ENCODE measurements at regions not wholly inside any gene's neighbourhood (a gene's known extent, or its start where the extent isn't known, plus 50 kb on each side); places are given as distances from the start of the nearest gene placed in this dataset.

DNA sequence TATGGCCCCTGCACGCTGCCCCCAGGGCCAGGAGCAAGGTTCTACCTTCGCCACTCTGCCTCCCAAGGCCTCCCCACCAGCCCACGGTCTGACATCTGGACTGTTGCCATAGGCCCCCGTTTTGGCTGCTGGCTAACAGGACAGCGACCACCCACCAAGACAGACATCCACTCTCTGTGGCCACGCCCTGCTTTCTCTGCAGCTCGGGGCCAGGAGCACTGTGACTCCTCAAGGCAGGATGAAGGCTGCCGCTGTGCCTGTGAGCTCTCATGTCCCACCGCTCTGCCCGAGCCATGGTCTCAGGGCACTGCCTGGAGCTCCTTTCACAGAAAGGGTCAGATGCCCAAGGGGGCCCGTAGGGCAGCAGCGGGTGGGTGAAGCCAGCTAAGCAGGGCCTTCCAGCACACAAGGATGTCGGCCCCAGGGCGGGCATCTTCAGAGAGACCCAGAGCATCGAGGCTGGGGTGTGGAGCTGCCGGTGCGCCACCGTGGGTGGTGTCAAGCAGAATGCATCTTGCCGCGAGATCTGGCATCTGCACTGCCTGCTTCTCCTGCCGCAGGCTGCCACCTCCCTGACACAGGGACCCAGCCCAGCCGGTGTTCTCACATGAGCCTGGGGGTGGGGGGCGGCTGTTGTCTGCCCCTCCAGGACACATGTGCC, 92.2 kb upstream of the ADAMTS2 start:
- no TSS peak for BruUV-seq (replicated peaks)
- no peaks in the 10 kb centered on the region for H3K4me1 ChIP-seq
- no peaks in the 10 kb centered on the region for H3K36me3 ChIP-seq (ENCODE audit: control insufficient read depth, insufficient read depth, low read length)
- POLR2A ChIA-PET, result no interaction called here
- no peaks in the 10 kb centered on the region for H3K9me3 ChIP-seq
- no peaks in the 10 kb centered on the region for H3K27me3 Mint-ChIP-seq (ENCODE audit: insufficient read depth, unreplicated experiment)
- H3K4me3 ChIP-seq (ENCODE audit: low read depth, low read length), result no peak overlapping the region
- H3K9me3 Mint-ChIP-seq (ENCODE audit: unreplicated experiment), result peaks cover 10% of the 10 kb centered on the region
- no peaks in the 10 kb centered on the region for H3K36me3 Mint-ChIP-seq (ENCODE audit: insufficient read depth, unreplicated experiment)
- H3K27me3 ChIP-seq (replicated peaks; ENCODE audit: control insufficient read depth, insufficient read depth, low read length), result no peaks in the 10 kb centered on the region
- intact Hi-C loops (cut with micrococcal nuclease; ENCODE audit: unreplicated experiment), result no loop called here
- DNase-seq, result no peak
- H3K4me1 Mint-ChIP-seq (ENCODE audit: low read depth, unreplicated experiment), result no peaks in the 10 kb centered on the region
- no peak overlapping the region for H3K4me3 Mint-ChIP-seq (ENCODE audit: unreplicated experiment)
- TF ChIP-seq, protein P1, sequence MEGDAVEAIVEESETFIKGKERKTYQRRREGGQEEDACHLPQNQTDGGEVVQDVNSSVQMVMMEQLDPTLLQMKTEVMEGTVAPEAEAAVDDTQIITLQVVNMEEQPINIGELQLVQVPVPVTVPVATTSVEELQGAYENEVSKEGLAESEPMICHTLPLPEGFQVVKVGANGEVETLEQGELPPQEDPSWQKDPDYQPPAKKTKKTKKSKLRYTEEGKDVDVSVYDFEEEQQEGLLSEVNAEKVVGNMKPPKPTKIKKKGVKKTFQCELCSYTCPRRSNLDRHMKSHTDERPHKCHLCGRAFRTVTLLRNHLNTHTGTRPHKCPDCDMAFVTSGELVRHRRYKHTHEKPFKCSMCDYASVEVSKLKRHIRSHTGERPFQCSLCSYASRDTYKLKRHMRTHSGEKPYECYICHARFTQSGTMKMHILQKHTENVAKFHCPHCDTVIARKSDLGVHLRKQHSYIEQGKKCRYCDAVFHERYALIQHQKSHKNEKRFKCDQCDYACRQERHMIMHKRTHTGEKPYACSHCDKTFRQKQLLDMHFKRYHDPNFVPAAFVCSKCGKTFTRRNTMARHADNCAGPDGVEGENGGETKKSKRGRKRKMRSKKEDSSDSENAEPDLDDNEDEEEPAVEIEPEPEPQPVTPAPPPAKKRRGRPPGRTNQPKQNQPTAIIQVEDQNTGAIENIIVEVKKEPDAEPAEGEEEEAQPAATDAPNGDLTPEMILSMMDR (IDR thresholded peaks at IDR 0.05; ENCODE audit: insufficient read depth in 1 of 2, low read depth in 1 of 2, low read length in 1 of 2, severe bottlenecking in 1 of 2, unreplicated experiment in 1 of 2), result no peak
- no peak overlapping the region for H3K27ac Mint-ChIP-seq (ENCODE audit: unreplicated experiment)
- CTCF ChIA-PET, result no interaction called here

DNA sequence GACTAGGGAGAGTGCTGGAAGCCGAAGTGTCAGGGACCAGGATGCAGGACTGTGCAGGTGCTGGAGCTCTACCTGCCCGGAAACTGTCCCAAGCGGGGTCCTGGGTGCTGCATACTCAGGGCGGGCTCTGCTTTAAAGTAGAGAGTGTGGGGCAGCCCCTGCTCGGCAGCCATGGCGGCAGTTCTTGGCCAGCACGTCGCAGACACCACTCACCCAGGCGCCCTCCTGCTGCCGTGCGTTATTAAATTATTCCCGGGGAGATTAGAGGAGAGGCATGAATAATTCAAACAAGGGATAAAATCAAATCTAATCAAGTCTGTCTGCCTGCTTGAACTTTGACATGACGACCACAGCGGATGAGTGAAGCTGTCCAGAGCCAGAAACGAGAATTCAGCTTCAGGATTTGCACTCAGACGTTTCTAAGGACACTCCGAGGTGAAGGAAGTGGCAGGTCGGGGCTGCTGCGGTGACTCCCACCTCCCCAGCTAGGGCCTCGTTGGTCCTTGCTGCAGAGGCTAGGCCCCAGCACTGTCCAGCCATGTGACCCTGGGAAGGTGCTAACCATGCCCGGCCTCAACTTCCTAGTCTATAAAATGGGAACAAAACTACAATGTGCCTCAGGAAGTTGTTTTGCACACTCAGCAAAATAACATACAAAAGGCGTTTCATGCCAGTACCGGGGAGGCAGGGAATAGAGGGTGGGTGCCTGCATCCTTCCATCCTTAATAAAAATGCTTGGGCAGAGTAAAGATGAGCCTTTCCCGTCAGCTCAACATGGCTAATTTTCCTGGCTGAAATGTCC, 91.3 kb upstream of the ADAMTS2 start:
- H3K4me1 ChIP-seq, result no peaks in the 10 kb centered on the region
- CTCF ChIA-PET, result no interaction called here
- no peak for DNase-seq

DNA sequence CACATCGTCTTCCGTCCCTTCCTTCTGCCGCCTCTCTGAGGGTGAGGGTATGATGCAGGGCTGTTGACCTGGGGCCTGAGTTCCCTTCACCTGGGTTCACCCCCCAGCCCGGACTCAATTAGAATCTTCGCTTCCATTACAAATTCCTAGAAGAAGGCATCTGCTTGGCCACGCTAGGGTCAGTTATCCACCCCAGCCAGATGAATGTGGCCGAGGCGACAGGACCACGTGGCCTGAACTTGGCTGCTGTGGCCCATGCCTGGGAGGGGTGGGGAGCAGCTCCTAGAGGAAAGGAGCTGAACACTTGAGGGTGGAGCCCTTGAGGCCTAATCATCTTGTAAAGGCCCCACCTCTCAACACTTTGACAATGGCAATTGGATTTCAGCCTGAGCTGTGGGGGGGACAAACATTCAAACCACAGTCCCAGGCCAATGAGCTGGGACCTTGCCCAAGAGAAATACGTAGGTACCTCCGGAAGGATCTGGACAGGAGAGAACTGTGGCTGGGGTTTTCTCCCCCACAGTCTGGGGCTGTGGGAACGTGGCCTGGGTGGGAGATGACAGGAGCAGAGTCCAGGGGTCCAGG, 90.6 kb upstream of the ADAMTS2 start:
- Mint-ChIP-seq H3K9me3 (ENCODE audit: unreplicated experiment) (no peaks in the 10 kb centered on the region), H3K4me3 (ENCODE audit: unreplicated experiment) (no peak overlapping the region), H3K4me1 (ENCODE audit: low read depth, unreplicated experiment) (no peaks in the 10 kb centered on the region), H3K27me3 (ENCODE audit: insufficient read depth, unreplicated experiment) (no peaks in the 10 kb centered on the region), H3K36me3 (ENCODE audit: insufficient read depth, unreplicated experiment) (no peaks in the 10 kb centered on the region), H3K27ac (ENCODE audit: unreplicated experiment) (no peak overlapping the region)
- Histone ChIP-seq H3K9me3 (no peaks in the 10 kb centered on the region), H3K4me1 (no peaks in the 10 kb centered on the region), H3K36me3 (ENCODE audit: control insufficient read depth, insufficient read depth, low read length) (no peaks in the 10 kb centered on the region), H3K4me3 (ENCODE audit: low read depth, low read length) (no peak overlapping the region), H3K27me3 (replicated peaks; ENCODE audit: control insufficient read depth, insufficient read depth, low read length) (no peaks in the 10 kb centered on the region)
- BruUV-seq (replicated peaks), result no TSS peak
- CTCF ChIA-PET, result no interaction called here
- POLR2A ChIA-PET, result no interaction called here
- TF ChIP-seq, protein P1 (IDR thresholded peaks at IDR 0.05; ENCODE audit: insufficient read depth in 1 of 2, low read depth in 1 of 2, low read length in 1 of 2, severe bottlenecking in 1 of 2, unreplicated experiment in 1 of 2), result no peak
- intact Hi-C loops (cut with micrococcal nuclease; ENCODE audit: unreplicated experiment), result no loop called here
- no peak for DNase-seq

More for the DNA sequence above, 91.3 kb upstream of the ADAMTS2 start:
- intact Hi-C loops (cut with micrococcal nuclease; ENCODE audit: unreplicated experiment), result no loop called here
- no peaks in the 10 kb centered on the region for H3K27me3 Mint-ChIP-seq (ENCODE audit: insufficient read depth, unreplicated experiment)
- no peaks in the 10 kb centered on the region for H3K4me1 Mint-ChIP-seq (ENCODE audit: low read depth, unreplicated experiment)
- H3K36me3 Mint-ChIP-seq (ENCODE audit: insufficient read depth, unreplicated experiment), result no peaks in the 10 kb centered on the region
- H3K4me3 ChIP-seq (ENCODE audit: low read depth, low read length), result no peak overlapping the region
- H3K9me3 ChIP-seq, result no peaks in the 10 kb centered on the region
- H3K27ac Mint-ChIP-seq (ENCODE audit: unreplicated experiment), result no peak overlapping the region
- no TSS peak for BruUV-seq (replicated peaks)
- no peaks in the 10 kb centered on the region for H3K27me3 ChIP-seq (replicated peaks; ENCODE audit: control insufficient read depth, insufficient read depth, low read length)
- no peak overlapping the region for H3K4me3 Mint-ChIP-seq (ENCODE audit: unreplicated experiment)
- TF ChIP-seq, protein P1 (IDR thresholded peaks at IDR 0.05; ENCODE audit: insufficient read depth in 1 of 2, low read depth in 1 of 2, low read length in 1 of 2, severe bottlenecking in 1 of 2, unreplicated experiment in 1 of 2), result no peak
- H3K36me3 ChIP-seq (ENCODE audit: control insufficient read depth, insufficient read depth, low read length), result no peaks in the 10 kb centered on the region
- H3K9me3 Mint-ChIP-seq (ENCODE audit: unreplicated experiment), result peaks cover under 1% of the 10 kb centered on the region
- POLR2A ChIA-PET, result no interaction called here

Measured in Caco-2 (cell line).